ENCODE measurements at regions not wholly inside any gene's neighbourhood (a gene's known extent, or its start where the extent isn't known, plus 50 kb on each side); places are given as distances from the start of the nearest gene placed in this dataset.
"Not testable (repeated sequence)": the region's sequence is repeated elsewhere in the genome, so short reads cannot be mapped to it uniquely, and the experiment has no call there.

DNA sequence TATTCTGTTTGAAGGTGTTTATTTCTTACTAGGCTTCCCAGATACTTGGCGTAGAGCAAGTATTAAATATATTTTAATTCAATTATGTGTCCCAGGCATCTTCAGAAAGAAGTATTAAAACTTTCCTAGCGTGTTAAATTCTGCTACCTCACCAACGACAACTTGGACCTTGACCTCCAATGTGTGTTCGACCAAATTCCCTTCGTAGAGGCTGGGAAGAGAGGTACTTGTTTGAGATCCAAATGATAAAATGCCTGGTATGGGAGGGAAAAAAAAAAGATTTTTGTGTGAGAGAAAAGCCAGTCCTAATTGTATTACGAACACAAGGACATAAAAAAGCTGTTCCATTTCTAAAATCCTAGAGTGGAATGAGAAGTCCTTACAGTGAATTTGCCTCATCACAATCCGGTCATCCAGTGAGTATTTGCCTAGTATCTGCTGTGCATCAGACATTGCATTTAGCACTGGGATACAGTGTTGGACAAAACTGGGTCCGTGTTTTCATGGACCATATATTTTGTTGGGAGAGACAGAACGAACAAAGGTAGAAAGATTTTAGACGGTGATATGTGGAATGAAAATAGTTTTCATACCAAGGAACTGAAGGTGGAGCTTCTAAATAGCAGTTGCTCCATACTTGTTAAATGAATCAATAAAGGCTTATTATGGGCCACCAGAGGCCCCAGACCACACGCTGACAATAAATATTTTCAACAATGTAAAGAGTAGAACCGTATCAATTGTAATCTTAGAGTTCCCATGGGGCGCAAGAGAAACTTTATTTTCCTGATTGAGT, 103.1 kb downstream of the KIF4B start:
- DNase-seq (ENCODE audit: low read depth): no peak

DNA sequence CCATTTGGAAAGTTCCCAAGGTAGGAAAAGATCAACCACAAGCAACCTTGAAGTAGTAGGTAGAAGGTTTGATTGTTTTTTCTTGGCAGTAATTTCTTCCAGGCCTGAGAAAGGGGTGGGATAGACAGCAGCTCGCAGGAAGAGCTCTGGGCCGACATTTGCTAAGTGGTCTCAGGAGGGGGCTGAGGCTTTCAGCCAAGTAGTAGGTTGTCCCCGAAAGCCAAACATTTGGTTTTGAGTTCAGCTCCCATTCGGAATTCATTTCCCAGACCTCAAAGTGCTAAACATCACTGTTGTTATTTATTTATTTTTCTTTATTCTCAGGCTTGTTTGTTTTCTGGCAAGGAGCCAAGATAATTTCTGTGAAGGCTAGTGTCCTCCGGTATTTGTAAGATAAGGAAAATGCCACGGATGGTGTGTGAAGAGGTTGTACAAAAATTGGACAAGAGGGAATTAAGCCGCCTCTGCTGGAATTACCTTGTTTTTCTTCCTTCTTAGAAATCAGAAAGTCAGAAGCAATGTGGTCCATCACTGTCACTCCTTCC, 112.1 kb downstream of the KIF4B start:
- no peak for DNase-seq (ENCODE audit: low read depth)

DNA sequence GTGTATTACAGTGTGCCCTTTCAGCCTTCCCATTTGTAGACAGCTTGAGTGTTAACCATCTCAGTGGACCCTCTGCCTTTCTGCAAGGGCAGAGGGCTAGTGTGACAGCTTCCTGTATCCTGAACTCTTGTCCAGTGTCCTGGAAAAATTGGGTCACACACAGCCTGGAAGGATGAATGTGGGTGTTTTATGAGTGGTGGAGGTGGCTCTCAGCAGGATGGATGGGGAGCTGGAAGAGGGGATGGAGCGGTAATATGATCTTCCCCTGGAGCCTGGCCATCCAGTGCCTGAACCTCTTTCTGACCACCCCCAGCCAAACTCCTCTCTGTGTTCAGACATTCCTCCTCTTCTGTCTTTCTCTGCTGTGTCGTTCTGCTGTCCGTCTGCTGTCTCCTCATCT, 113.0 kb downstream of the KIF4B start:
- no peak for DNase-seq (ENCODE audit: low read depth)

DNA sequence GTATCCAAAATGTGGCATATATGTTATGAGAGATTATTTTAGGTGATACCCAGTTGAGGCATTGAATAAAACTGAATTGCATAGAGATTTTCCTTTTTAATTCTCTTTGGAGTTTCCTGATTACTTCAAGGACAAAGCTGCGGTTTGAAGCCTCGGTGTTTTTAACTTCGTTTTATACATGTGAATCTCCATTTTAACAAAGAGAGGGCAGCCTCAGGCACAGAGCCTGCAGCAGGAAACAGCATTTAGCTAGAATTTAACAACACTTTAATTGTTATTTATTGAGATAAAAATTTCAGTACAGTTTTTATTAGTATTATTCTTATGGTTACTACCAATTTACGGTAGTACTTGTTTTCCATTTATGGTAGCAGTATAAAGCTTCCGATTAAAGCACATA, 114.0 kb downstream of the KIF4B start:
- no peak for DNase-seq (ENCODE audit: low read depth)

DNA sequence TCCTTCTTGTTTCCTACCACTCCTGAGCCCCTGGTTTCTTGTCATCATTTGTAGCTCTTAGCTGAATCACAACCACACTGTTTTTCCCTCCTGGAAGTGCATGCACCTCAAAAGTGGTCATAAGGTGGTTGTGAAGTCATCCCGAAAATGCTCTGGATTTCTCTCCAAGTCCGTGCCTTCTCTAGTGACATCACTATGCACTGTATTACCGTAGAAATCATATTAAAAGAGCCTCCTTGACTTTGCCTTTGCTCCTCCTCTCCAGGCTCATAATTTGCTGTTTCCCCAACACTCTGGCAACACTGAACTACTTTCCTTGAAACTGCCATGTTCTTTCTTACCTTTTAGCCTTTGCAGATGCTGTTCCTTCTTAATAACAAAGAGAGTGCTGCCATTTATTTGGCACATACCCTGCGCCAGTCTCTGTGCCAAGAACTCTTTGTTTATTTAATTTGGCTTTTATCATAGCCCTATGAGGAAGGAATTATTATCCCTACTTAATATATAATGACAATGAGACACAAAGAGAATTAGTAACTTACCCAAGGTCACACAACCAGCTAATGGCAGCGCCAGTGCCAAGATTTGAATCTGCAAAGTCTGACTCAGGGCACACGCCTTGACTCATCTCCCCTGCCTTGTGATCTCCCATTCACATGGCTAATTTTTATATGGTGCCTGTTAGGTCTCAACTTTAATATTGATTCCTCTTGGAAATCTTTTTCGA, 115.4 kb downstream of the KIF4B start:
- no peak for DNase-seq (ENCODE audit: low read depth)

DNA sequence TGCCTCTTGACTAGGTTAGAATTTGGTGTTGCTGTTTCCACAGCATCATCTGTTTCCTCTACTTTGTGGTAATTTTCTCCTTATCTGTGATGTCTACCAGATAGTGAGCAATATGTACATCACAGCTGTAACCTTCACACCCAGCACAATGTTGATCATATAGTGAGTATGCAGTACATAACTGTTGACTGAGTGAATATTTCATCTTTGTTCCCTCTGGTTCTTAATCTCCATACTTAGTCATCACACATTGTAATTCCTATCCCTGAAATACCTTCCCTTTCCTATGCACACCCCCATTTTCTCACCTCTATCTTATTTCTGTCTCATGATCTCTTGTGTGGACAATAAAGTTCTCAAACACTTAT, 115.9 kb downstream of the KIF4B start:
- no peak for DNase-seq (ENCODE audit: low read depth)

DNA sequence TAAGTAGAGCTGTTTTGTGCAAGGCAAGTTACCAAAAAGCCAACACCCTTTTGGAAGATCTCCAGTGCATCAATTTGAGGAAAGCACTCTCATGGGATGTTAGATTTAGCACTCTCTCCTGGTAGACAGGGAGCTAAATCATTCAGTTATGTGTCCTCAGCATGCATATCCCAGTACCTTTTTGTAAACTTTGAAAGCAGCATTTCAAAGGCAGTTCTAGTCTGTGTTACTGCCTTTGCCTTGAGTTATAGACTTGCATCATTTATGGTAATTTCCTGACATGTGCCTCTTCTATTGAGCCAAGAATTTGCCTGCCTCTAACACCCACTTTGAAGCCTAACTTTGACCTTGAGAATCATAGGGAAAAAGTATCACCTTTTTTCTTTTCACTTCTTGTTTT, 120.6 kb downstream of the KIF4B start:
- DNase-seq (ENCODE audit: low read depth): no peak

DNA sequence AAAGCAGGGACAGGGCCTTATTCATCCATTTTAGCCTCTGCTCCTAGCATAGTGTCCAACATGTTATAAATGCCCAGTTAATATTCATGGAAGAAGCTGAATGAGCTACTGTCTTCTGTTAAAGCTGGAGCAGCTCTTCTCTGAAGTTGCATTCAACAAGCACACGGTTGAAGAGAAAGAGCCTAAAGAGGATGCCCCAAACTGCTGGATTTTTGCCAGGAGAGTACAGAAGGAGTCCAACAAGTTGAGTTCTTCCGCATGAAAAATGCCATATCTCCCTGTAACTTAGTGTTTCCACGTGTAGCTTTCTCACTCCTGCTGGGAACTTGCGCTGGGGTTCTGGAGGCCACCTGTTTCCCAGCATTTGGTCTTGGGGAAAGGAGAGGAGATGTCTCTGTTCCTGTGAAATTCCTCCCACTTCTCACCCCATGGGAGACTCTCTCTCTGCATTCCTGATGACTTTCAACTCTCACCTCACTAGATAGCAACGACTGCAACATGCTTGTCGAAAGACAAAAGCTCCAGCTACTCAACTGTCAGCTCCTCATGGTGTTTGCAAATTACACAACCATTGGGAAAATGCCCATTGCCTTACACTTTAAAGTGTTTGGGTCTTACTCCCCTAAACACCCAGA, 122.8 kb downstream of the KIF4B start:
- DNase-seq (ENCODE audit: low read depth): no peak

DNA sequence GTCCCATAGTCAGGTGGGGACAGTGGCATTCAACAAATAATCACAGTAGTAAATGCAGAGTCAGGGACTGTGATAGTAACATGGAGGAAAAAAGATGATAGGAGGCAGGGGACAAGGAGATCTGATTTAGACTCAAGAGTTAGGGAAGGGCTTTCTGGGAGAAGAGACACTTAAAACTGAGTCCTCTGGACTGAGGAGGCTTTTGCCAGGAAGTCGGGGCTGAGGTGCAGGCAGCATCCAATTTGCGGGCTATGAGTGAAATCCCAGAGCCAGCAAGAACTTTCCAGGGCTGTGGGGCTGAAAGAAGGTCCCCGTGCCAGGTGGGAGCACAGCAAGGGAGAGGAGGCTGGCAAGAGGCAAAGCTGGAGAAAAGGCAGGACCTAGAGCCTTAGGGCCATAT, 124.1 kb downstream of the KIF4B start:
- no peak for DNase-seq (ENCODE audit: low read depth)

DNA sequence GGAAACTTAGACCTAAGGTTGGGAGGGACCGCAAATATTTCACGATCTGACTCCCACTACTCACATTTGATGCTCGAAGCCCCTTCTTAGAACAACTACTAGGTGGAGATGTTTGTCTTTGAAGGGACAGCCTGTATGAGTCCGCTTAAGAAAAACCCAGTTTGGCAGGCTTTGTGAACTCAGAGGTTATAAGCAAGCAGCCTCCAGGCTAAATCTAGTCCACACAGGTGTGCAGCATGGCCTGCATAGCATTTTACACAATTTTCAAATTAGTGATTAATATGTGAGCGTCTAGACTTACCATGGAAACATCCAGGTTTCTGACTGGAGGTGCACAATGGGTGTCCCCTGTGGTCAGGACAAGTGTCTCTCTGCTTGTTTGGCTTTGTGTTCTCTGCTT, 127.1 kb downstream of the KIF4B start:
- no peak for DNase-seq (ENCODE audit: low read depth)

DNA sequence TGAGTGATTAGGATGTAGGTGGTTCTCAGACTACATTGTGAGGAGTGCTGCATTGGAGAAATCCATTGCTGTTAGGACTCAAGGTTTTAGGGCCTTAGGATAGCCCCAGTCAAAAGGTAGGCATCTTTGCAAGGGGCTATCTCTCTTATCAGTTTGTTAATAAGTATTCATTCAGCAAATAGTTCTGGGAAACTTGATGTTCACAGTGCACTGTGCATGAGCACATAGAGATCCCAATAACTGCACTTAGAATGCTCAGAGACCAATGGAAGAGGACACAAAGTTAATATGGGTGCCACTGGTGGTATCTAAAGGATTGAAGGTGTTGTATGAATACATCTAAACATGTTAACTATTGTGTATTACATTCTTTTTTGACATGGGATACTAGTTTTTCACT, 131.4 kb downstream of the KIF4B start:
- no peak for DNase-seq (ENCODE audit: low read depth)

DNA sequence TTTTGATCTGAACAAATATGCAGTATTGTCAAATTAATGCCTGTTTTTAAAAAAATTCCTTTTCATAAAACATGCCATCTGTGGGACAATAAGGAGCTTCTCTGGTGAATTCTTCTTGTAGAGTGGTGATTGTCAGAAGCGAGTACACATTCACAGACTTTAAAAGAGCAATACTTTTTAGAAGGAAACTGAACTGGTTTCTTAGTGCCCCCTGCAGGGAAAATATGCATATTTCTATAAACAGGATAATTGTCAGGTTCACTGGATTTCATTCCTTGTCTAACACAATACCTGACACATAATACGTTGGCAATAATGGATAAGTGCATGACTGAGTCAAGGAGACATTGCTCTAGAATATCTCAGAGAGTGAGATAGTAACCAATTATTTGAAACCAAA, 133.7 kb downstream of the KIF4B start:
- DNase-seq (ENCODE audit: low read depth): no peak

DNA sequence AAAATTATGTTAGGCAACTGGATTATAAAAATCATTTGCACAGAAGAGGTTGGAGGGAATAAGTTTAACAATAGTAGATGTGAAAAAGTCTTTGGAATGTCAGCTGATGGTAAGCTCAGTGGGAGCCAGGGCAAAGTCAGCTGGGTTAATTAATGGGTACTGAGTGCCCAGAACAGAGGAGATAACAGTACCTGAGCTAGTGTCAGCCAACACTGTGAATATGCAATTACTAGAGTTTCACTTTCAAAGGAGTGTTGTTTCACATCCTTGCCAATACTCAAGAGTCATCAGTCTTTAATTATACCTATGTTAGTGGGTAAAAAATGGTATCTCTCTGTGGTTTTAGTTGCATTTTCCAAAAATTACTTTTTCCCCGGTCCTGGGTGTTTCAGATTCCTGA, 135.1 kb downstream of the KIF4B start:
- no peak for DNase-seq (ENCODE audit: low read depth)

DNA sequence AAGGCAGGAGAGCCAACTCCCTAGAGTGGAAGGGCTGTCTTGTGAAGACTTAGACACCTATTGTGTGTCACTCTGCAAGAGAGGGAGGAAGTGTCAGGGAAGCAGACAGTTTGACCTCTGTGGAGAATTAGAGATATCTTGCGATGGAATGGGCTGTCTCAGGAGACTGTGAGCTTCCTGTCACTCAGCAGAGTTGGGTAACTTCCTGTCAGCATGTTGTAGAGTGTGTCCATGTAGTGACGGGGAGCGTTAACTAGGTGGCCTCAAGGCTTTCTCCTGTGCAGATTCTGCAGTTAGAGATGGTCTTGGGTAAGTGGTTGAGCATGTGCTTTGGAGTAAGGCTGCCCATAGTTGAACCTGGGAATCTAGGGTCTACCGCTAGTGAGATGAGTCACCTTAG, 136.5 kb downstream of the KIF4B start:
- DNase-seq (ENCODE audit: low read depth): no peak

DNA sequence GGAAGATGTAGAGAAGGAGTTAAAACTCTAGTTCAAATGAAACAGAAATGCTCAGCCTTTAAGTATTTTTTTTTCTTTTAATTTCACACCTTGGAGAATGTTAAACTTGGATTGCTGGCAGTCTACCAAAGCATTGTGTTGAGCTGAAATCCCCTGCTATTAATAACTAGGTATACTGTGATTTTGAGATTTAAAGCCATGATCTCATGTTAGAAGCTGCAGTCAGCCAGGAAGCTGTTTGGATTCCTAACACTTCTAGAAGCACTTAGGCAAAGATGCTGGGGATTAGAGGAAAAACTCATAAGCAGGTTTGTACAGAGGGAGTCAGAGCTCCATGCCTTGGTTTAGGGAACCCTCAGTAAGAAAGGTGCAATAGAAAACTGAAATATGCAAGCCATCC, 141.4 kb downstream of the KIF4B start:
- DNase-seq (ENCODE audit: low read depth): no peak

DNA sequence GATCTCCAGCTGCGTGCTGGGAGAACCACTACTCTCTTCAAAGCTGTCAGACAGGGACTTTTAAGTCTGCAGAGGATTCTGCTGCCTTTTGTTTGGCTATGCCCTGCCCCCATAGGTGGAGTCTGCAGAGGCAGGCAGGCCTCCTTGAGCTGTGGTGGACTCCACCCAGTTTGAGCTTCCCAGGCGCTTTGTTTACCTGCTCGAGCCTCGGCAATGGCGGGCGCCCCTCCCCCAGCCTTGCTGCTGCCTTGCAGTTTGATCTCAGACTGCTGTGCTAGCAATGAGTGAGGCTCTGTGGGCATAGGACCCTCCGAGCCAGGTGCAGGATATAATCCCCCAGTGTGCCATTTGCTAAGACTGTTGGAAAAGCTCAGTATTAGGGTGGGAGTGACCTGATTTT, 149.5 kb downstream of the KIF4B start:
- not testable (repeated sequence) for DNase-seq (ENCODE audit: low read depth)

DNA sequence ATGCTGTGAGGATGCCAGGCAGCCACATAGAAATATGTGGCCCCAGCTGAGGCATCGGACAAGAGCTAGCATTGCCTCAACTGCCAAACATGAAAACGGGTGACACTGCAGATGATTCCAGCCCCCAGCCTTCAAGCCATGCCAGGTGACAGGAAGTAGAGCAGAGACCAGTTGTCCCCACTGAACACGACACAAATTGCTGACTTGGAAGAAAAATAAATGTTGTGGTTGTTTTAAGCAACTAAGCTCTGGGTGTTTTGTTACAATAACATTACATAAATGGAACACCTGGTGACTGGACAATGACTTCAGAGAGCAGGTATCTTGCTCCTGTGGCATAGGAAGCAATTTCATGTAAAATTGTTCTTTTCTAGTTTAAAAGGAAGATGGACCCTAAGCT, 154.2 kb downstream of the KIF4B start:
- DNase-seq (ENCODE audit: low read depth): no peak

DNA sequence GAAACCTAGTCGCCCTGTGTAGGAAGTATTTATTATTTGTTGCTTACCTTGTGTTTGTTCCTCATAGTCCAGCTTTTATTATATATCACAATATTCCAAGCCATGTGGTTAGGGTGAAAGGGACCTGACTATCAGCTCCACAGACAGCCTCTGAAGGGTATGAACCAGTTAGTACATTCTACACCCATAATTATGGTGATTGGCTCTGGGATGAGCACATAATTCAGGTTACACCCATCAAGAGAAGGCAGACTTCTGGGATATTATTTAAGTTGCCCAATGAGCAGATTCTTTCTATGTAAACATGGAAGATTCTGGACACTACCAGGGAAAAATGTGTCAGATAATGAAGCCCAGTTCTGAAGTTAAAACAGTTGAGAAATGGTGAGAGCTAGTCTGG, 168.0 kb downstream of the KIF4B start:
- DNase-seq (ENCODE audit: low read depth): no peak

DNA sequence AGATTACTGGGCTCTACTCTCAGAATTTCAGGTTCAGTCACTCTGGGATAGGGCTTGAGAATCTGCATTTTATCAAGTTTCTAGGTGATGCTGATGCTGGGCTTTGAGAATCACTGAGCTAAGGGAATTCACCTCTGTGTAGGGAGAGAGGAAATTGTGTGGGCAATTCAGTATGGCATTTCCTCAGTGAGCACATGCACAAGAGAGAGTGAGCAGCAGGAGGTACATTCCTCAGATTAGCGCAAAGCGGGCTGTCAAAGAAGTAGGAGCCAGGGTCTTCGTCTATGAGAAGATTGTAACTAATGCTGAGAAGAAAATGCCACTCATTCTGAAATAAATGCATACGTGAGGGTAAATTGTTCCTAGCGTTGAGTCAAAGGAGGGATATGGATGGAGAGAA, 175.9 kb downstream of the KIF4B start:
- no peak for DNase-seq (ENCODE audit: low read depth)

DNA sequence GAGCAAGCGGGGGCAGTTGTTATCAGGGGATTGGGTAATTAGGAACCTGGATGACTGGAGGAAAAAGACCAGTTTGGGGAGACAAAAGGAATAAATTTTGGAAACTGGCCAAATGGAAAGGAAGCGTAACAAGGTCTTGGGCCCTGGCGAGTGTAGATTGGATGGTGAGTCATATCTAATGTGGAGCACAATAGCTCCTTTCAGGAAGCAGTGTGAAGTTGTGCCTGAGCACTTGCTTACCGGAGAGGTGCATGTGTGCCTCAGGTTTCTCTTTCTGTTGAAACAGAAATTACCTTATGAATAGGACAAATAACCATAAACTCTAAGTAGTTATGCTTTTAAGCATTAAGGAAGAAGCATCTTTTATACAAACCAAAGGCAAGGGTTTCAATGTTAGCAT, 176.4 kb downstream of the KIF4B start:
- no peak for DNase-seq (ENCODE audit: low read depth)

DNA sequence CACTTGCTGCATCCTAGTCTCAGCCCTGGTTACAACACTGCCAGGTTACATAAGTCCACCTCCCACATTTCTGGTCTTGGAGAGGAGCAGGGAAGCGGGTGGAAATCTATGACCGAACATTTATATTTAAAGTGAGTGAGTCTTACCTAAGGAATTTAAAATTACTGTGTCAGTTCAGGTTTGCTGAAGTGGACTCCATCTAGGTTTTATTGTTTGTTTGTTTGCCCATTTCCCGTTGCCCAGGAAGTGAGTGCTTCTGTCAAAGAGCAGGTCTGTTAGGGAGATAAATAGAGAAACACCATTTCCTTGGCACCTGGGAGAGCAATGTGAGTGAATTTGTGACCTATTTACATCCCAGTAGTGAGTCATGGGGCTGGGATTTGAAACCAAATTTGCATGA, 179.5 kb downstream of the KIF4B start:
- DNase-seq (ENCODE audit: low read depth): no peak

DNA sequence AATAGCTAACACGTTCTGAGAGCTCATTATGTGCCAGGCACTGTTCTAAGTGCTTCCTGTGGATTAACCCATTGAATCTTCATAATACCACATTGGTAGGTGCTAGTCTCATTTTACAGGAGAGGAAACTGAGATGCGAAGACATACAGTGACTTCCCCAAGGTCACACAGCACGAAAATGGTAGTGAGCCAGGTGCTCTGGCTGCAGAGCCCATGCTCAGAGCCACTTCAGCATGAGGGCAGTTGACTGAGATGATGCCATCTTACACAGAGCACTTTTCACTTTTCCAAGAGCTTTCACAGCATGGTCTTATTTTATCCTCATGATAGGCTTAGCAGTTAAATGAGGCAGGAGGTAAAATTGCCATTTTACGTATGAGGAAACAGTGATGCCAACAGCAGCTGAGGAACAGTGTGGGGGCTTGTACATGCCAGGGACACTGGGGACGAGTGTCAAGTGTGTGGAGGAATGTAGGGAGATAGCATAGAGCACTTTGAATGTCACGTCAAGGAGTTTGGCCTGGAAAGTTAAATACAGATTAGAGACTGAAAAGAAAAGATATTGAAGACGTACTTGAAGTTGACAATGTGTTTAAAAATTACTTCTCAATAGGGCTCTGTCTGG, 180.0 kb downstream of the KIF4B start:
- no peak for DNase-seq (ENCODE audit: low read depth)

DNA sequence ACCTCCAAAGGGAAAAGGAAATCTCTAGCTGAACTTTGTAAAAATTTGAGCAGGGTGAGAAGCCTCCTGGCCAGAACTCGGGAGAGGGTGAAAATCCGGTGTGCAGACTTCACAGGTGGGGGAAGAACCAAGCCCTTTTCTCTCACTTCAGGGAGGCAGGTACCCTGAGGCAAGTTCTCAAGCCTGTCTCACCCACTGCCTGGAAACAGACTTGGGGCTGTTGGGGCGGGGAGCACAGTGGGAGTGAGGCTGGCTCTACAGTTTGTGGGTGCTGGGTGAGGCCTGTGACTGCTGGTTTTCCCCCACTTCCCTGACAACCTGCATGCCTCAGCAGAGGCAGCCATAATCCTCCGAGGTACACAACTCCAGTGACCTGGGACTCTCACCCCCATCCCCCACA, 187.1 kb downstream of the KIF4B start:
- DNase-seq (ENCODE audit: low read depth): no peak
